Endothelial cell of umbilical vein (primary cell): ENCODE measurements at regions not wholly inside any gene's neighbourhood (a gene's known extent, or its start where the extent isn't known, plus 50 kb on each side); places are given as distances from the start of the nearest gene placed in this dataset.

Experiments
- BruUV-seq: library from RNA; stranded (reverse); fragments of 400-500 nt; replicated peaks from 2 replicates; lab custom pipeline; 2021; lab: Mats Ljungman, UMichigan
- CTCF ChIA-PET: fragments of 300-600, 350-600 bp; sonication (Branson Sonifier 250); formaldehyde crosslinking; loops from one replicate; lab custom pipeline; 2021; ENCODE audit warnings: antibody characterized with exemption, inconsistent platforms; lab: Charles Lee
- POLR2A ChIA-PET: fragments of 300-600, 350-600 bp; sonication (Branson Sonifier 250); formaldehyde crosslinking; loops from one replicate; lab custom pipeline; 2021; ENCODE audit warnings: antibody characterized with exemption, inconsistent platforms; lab: Charles Lee
- DNase-seq: peaks from one replicate; pipeline ENCODE4 v3.0.0-alpha.2; 2011; ENCODE audit warnings: low read depth, low spot score
- FAIRE-seq: peaks from 2 replicates; lab custom pipeline; 2011; peaks lifted over from hg19 to GRCh38; lab: Jason Lieb, UNC
- H2AFZ ChIP-seq: 2 replicates; pipeline ENCODE4 v1.6.0; 2012; ENCODE audit warnings: low read depth, low read length, control low read depth, inconsistent platforms
- H3K27ac ChIP-seq: 2 replicates; pipeline ENCODE4 v1.5.1; 2011; ENCODE audit warnings: low read depth, mild to moderate bottlenecking, control low read depth, low read length, moderate library complexity; ENCODE audit not compliant: insufficient read depth
- H3K27me3 ChIP-seq, 2 experiments: 2 replicates each; pipeline versions ENCODE4 v1.6.0 to v1.6.1; 2011; ENCODE audit warnings: low read length in 2 of 2, mixed read lengths in 1 of 2; ENCODE audit not compliant: control insufficient read depth in 2 of 2, insufficient read depth in 2 of 2
- H3K36me3 ChIP-seq, 2 experiments: 2 replicates in 1 of 2; 3 replicates in 1 of 2; pipeline ENCODE4 v1.5.1; 2011; ENCODE audit warnings: low read length in 2 of 2, mild to moderate bottlenecking in 1 of 2, moderate library complexity in 1 of 2; ENCODE audit not compliant: control insufficient read depth in 2 of 2, insufficient read depth in 2 of 2; ENCODE audit errors: extremely low read depth in 1 of 2
- H3K4me1 ChIP-seq: 3 replicates; pipeline ENCODE4 v1.5.1; 2011; ENCODE audit warnings: mild to moderate bottlenecking, low read length; ENCODE audit not compliant: control insufficient read depth, insufficient read depth; ENCODE audit errors: extremely low read depth
- H3K4me2 ChIP-seq: 2 replicates; pipeline ENCODE4 v1.6.1; 2011; ENCODE audit warnings: low read length, control low read depth, mixed read lengths; ENCODE audit not compliant: insufficient read depth
- H3K4me3 ChIP-seq, 3 experiments: fragments of 200-600 bp in 1 of 3; sonication (generic), shearing (Covaris generic) in 1 of 3; replicated peaks in 1 of 3; 2 replicates each; pipeline ENCODE4 v1.5.1; 2011 to 2016; ENCODE audit warnings: control low read depth in 3 of 3, low read length in 3 of 3, mild to moderate bottlenecking in 2 of 3, inconsistent platforms in 1 of 3, low read depth in 1 of 3, moderate library complexity in 1 of 3; ENCODE audit not compliant: insufficient read depth in 1 of 3
- H3K79me2 ChIP-seq: 2 replicates; pipeline ENCODE4 v1.6.0; 2012; ENCODE audit warnings: low read length, inconsistent platforms; ENCODE audit not compliant: control insufficient read depth, insufficient read depth
- H3K9ac ChIP-seq: replicated peaks from 2 replicates; pipeline ENCODE3; 2011; ENCODE audit warnings: low read length, control low read depth; ENCODE audit not compliant: insufficient read depth; ENCODE audit errors: extremely low read depth
- H3K9me1 ChIP-seq: replicated peaks from 3 replicates; pipeline ENCODE4 v1.6.0; 2011; ENCODE audit warnings: mild to moderate bottlenecking, low read length; ENCODE audit not compliant: control insufficient read depth, insufficient read depth; ENCODE audit errors: extremely low read depth
- H3K9me3 ChIP-seq: replicated peaks from 2 replicates; pipeline ENCODE4 v1.5.1; 2012; ENCODE audit warnings: low read length, inconsistent platforms; ENCODE audit not compliant: control insufficient read depth, insufficient read depth
- H4K20me1 ChIP-seq: replicated peaks from 2 replicates; pipeline ENCODE3; 2011; ENCODE audit warnings: mild to moderate bottlenecking, low read length; ENCODE audit not compliant: control insufficient read depth, insufficient read depth; ENCODE audit errors: extremely low read depth
- CTCF ChIP-seq, 2 donors: IDR thresholded peaks; 1 replicate in 1 of 2; 2 replicates in 1 of 2; pipeline ENCODE4 v1.5.1; 2011; ENCODE audit warnings: low read length in 2 of 2, mild to moderate bottlenecking in 2 of 2, moderate library complexity in 2 of 2, control low read depth in 1 of 2, inconsistent platforms in 1 of 2, low read depth in 1 of 2; ENCODE audit not compliant: insufficient read depth in 1 of 2; ENCODE audit errors: extremely low read depth in 1 of 2
- EZH2 ChIP-seq: IDR thresholded peaks from 2 replicates; pipeline ENCODE4 v1.6.1; 2012; ENCODE audit warnings: borderline replicate concordance, low read depth, mild to moderate bottlenecking, moderate library complexity, low read length, inconsistent platforms; ENCODE audit not compliant: severe bottlenecking
- FOS ChIP-seq: IDR thresholded peaks from 2 replicates; pipeline ENCODE4 v1.6.1; 2011; ENCODE audit warnings: mild to moderate bottlenecking, low read length, moderate library complexity, borderline replicate concordance; ENCODE audit not compliant: insufficient read depth
- GATA2 ChIP-seq: IDR thresholded peaks from 2 replicates; pipeline ENCODE4 v1.7.0; 2011; ENCODE audit warnings: low read depth, mild to moderate bottlenecking, moderate library complexity, mixed read lengths, low read length; ENCODE audit not compliant: insufficient read length, insufficient read depth
- JUN ChIP-seq: IDR thresholded peaks from 2 replicates; pipeline ENCODE4 v1.6.1; 2011; ENCODE audit warnings: borderline replicate concordance, low read depth; ENCODE audit not compliant: insufficient read length, insufficient read depth
- MAX ChIP-seq: IDR thresholded peaks from 2 replicates; pipeline ENCODE4 v1.6.1; 2011; ENCODE audit not compliant: insufficient read depth, insufficient read length
- MYC ChIP-seq: IDR thresholded peaks from one replicate; pipeline ENCODE4 v1.6.1; 2011; ENCODE audit warnings: mild to moderate bottlenecking, low read depth, low read length
- POLR2A ChIP-seq: IDR thresholded peaks from 2 replicates; pipeline ENCODE4 v1.6.1; 2012; ENCODE audit warnings: low read depth, mild to moderate bottlenecking, control low read depth, low read length
- POLR2AphosphoS5 ChIP-seq: IDR thresholded peaks from 2 replicates; pipeline ENCODE4 v1.6.1; 2012; ENCODE audit warnings: low read depth, mild to moderate bottlenecking, control low read depth, low read length, moderate library complexity; ENCODE audit not compliant: insufficient read depth
- dilution Hi-C: fragments of 300-500 bp; cut with MboI; formaldehyde crosslinking; loops from one replicate; pipeline ENCODE4 v1.15.0; 2019; ENCODE audit warnings: low sequenced_read_pairs; ENCODE audit not compliant: extremely low pct_ligation_motif_present
- intact Hi-C: fragments of 100-400 bp; cut with micrococcal nuclease; formaldehyde crosslinking; loops from one replicate; pipeline ENCODE4 v1.10.0; 2022

DNA sequence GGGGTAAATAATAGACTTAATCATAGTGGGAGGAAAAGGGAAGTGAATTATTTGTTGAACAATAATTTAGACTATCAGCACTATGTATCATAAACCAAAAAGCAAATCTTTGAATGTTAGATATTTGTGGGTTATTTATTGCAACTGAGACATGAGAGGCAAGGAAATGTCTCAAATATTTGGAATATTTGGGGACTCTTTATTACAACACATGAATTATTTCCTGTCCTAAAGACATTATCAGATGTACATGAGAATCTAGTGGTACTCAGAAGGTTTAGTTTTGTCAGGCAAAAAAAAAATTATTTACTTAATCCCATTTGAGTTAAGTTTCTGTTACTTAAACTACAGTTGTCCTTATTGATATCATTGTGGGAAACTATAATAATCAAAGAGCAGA, 91.1 kb downstream of the TLR4 start:
- H3K27ac ChIP-seq, result no peak overlapping the region
- no peak overlapping the region for H3K4me2 ChIP-seq
- H3K9ac ChIP-seq, result no peak overlapping the region
- CTCF ChIA-PET, result no interaction called here
- intact Hi-C loops, result no loop called here
- no TSS peak for BruUV-seq
- no peak for FAIRE-seq
- no peaks in the 10 kb centered on the region for H3K4me1 ChIP-seq
- TF ChIP-seq FOS, result no peak
- no peak for TF ChIP-seq JUN
- no peak for TF ChIP-seq MAX
- TF ChIP-seq POLR2A, result no peak
- no peaks in the 10 kb centered on the region for H3K36me3 ChIP-seq
- no peaks in the 10 kb centered on the region for H3K79me2 ChIP-seq
- no peak for DNase-seq
- no peaks in the 10 kb centered on the region for H3K9me3 ChIP-seq
- no peak overlapping the region for H2AFZ ChIP-seq
- POLR2A ChIA-PET, result no interaction called here
- H3K4me3 ChIP-seq, result no peak overlapping the region
- no peaks in the 10 kb centered on the region for H3K9me1 ChIP-seq
- H4K20me1 ChIP-seq, result no peaks in the 10 kb centered on the region
- dilution Hi-C loops, result no loop called here
- no peaks in the 10 kb centered on the region for H3K27me3 ChIP-seq

GRCh38 chr9:117796681-117797080, 92.5 kb downstream of the TLR4 start:
- no peak overlapping the region for H3K4me3 ChIP-seq
- no peaks in the 10 kb centered on the region for H3K9me3 ChIP-seq
- no TSS peak for BruUV-seq
- intact Hi-C loops (no loop called here), dilution Hi-C loops (no loop called here)
- FAIRE-seq (no peak), DNase-seq (no peak)
- no peak overlapping the region for H3K9ac ChIP-seq
- H2AFZ ChIP-seq, result no peak overlapping the region
- H4K20me1 ChIP-seq, result no peaks in the 10 kb centered on the region
- no peaks in the 10 kb centered on the region for H3K9me1 ChIP-seq
- no peaks in the 10 kb centered on the region for H3K79me2 ChIP-seq
- ChIA-PET CTCF (no interaction called here), POLR2A (no interaction called here)
- no peak overlapping the region for H3K4me2 ChIP-seq
- H3K4me1 ChIP-seq, result no peaks in the 10 kb centered on the region
- H3K27ac ChIP-seq, result no peak overlapping the region
- no peaks in the 10 kb centered on the region for H3K27me3 ChIP-seq
- no peaks in the 10 kb centered on the region for H3K36me3 ChIP-seq
- no peak for TF ChIP-seq FOS
- TF ChIP-seq POLR2AphosphoS5, result no peak
- no peak for TF ChIP-seq JUN
- TF ChIP-seq MYC, result no peak
- TF ChIP-seq CTCF (IDR thresholded peaks at IDR 0.05; ENCODE audit: extremely low read depth in 1 of 2, insufficient read depth in 1 of 2, low read depth in 1 of 2, low read length in 2 of 2), result no peak
- no peak for TF ChIP-seq MAX
- no peak for TF ChIP-seq POLR2A
- no peak for TF ChIP-seq GATA2
- no peak for TF ChIP-seq EZH2
